Activated T-helper 2 cell treated with anti-CD3 and anti-CD28 coated beads, Interferon-gamma antibody, Interleukin-2, Interleukin-4, amounts not matched to agents 10 μg/mL and 5 μg/mL and 100 μg/mL, durations not matched to agents 14 hours and 24 hours and 36 hours (primary cell): ENCODE measurements at regions not wholly inside any gene's neighbourhood (a gene's known extent, or its start where the extent isn't known, plus 50 kb on each side); places are given as distances from the start of the nearest gene placed in this dataset.

Experiments
- DNase-seq: peaks from one replicate; pipeline ENCODE4 v3.0.0; 2021; ENCODE audit warnings: low spot score
- H3K27ac Mint-ChIP-seq: one replicate; pipeline ENCODE4 v1.8.0; 2021; ENCODE audit warnings: mixed read lengths
- H3K27me3 Mint-ChIP-seq: one replicate; pipeline ENCODE4 v1.8.0; 2021; ENCODE audit warnings: low read depth, mixed read lengths
- H3K36me3 Mint-ChIP-seq: one replicate; pipeline ENCODE4 v1.8.0; 2021; ENCODE audit warnings: low read depth, mixed read lengths
- H3K4me1 Mint-ChIP-seq: one replicate; pipeline ENCODE4 v1.8.0; 2021; ENCODE audit warnings: low read depth, mixed read lengths
- H3K4me3 Mint-ChIP-seq: one replicate; pipeline ENCODE4 v1.8.0; 2021; ENCODE audit warnings: low read depth, mild to moderate bottlenecking, moderate library complexity, mixed read lengths
- H3K9me3 Mint-ChIP-seq: one replicate; pipeline ENCODE4 v1.8.0; 2021; ENCODE audit warnings: mixed read lengths
- intact Hi-C: fragments of 100-400 bp; cut with micrococcal nuclease; formaldehyde crosslinking; loops from one replicate; pipeline ENCODE4 v1.15.1; 2023

GRCh38 chr7:131781-132482 is 60.4 kb upstream of the FAM20C start:
- H3K36me3 Mint-ChIP-seq: no peaks in the 10 kb centered on the region
- no peak overlapping the region for H3K4me3 Mint-ChIP-seq
- H3K27me3 Mint-ChIP-seq: no peaks in the 10 kb centered on the region
- no peak for DNase-seq
- intact Hi-C loops: no loop called here
- H3K27ac Mint-ChIP-seq: no peak overlapping the region
- no peaks in the 10 kb centered on the region for H3K9me3 Mint-ChIP-seq
- no peaks in the 10 kb centered on the region for H3K4me1 Mint-ChIP-seq

GRCh38 chr7:132899-133298 is 59.5 kb upstream of the FAM20C start:
- intact Hi-C loops: no loop called here
- H3K36me3 Mint-ChIP-seq: no peaks in the 10 kb centered on the region
- H3K27me3 Mint-ChIP-seq: no peaks in the 10 kb centered on the region
- DNase-seq: no peak
- H3K9me3 Mint-ChIP-seq: no peaks in the 10 kb centered on the region
- H3K4me1 Mint-ChIP-seq: no peaks in the 10 kb centered on the region
- H3K27ac Mint-ChIP-seq: no peak overlapping the region
- H3K4me3 Mint-ChIP-seq: no peak overlapping the region

- H3K9me3 Mint-ChIP-seq: no peaks in the 10 kb centered on the region
- no peaks in the 10 kb centered on the region for H3K36me3 Mint-ChIP-seq
- no peak overlapping the region for H3K4me3 Mint-ChIP-seq
- H3K27me3 Mint-ChIP-seq: peaks cover 2% of the 10 kb centered on the region
- no peaks in the 10 kb centered on the region for H3K4me1 Mint-ChIP-seq
- DNase-seq: no peak
- intact Hi-C loops: no loop called here
- H3K27ac Mint-ChIP-seq: no peak overlapping the region
Measured at GRCh38 chr7:133470-133869, 58.9 kb upstream of the FAM20C start.

- no peaks in the 10 kb centered on the region for H3K36me3 Mint-ChIP-seq
- peaks cover 4% of the 10 kb centered on the region for H3K27me3 Mint-ChIP-seq
- H3K9me3 Mint-ChIP-seq: no peaks in the 10 kb centered on the region
- intact Hi-C loops: no loop called here
- H3K4me1 Mint-ChIP-seq: no peaks in the 10 kb centered on the region
- no peak overlapping the region for H3K27ac Mint-ChIP-seq
- DNase-seq: no peak
- H3K4me3 Mint-ChIP-seq: no peak overlapping the region
Measured at GRCh38 chr7:134029-134428, 58.3 kb upstream of the FAM20C start.

GRCh38 chr7:134561-135256 is 57.7 kb upstream of the FAM20C start:
- DNase-seq: no peak
- no peak overlapping the region for H3K27ac Mint-ChIP-seq
- no peak overlapping the region for H3K4me3 Mint-ChIP-seq
- H3K27me3 Mint-ChIP-seq: peaks cover 4% of the 10 kb centered on the region
- no peaks in the 10 kb centered on the region for H3K4me1 Mint-ChIP-seq
- intact Hi-C loops: no loop called here
- no peaks in the 10 kb centered on the region for H3K9me3 Mint-ChIP-seq
- no peaks in the 10 kb centered on the region for H3K36me3 Mint-ChIP-seq

- H3K36me3 Mint-ChIP-seq: no peaks in the 10 kb centered on the region
- DNase-seq: no peak
- no peaks in the 10 kb centered on the region for H3K9me3 Mint-ChIP-seq
- intact Hi-C loops: no loop called here
- no peaks in the 10 kb centered on the region for H3K4me1 Mint-ChIP-seq
- no peak overlapping the region for H3K4me3 Mint-ChIP-seq
- peaks cover 4% of the 10 kb centered on the region for H3K27me3 Mint-ChIP-seq
- H3K27ac Mint-ChIP-seq: no peak overlapping the region
Measured at GRCh38 chr7:135257-135653, 57.1 kb upstream of the FAM20C start.

- Mint-ChIP-seq H3K9me3 (no peaks in the 10 kb centered on the region), H3K4me3 (no peak overlapping the region), H3K27me3 (peaks cover 4% of the 10 kb centered on the region), H3K36me3 (no peaks in the 10 kb centered on the region), H3K4me1 (no peaks in the 10 kb centered on the region), H3K27ac (no peak overlapping the region)
- intact Hi-C loops: no loop called here
- DNase-seq: no peak
Measured at GRCh38 chr7:135731-136645, 56.4 kb upstream of the FAM20C start.

GRCh38 chr7:137094-137891 is 55.1 kb upstream of the FAM20C start:
- no peak overlapping the region for H3K27ac Mint-ChIP-seq
- intact Hi-C loops: no loop called here
- H3K4me3 Mint-ChIP-seq: no peak overlapping the region
- no peaks in the 10 kb centered on the region for H3K36me3 Mint-ChIP-seq
- no peak for DNase-seq
- no peaks in the 10 kb centered on the region for H3K9me3 Mint-ChIP-seq
- no peaks in the 10 kb centered on the region for H3K4me1 Mint-ChIP-seq
- peaks cover 4% of the 10 kb centered on the region for H3K27me3 Mint-ChIP-seq

- peaks cover 4% of the 10 kb centered on the region for H3K27me3 Mint-ChIP-seq
- no peak overlapping the region for H3K4me3 Mint-ChIP-seq
- intact Hi-C loops: no loop called here
- no peak for DNase-seq
- H3K9me3 Mint-ChIP-seq: no peaks in the 10 kb centered on the region
- H3K27ac Mint-ChIP-seq: no peak overlapping the region
- H3K4me1 Mint-ChIP-seq: no peaks in the 10 kb centered on the region
- no peaks in the 10 kb centered on the region for H3K36me3 Mint-ChIP-seq
Measured at GRCh38 chr7:139131-139530, 53.2 kb upstream of the FAM20C start.

GRCh38 chr7:139561-140243 is 52.7 kb upstream of the FAM20C start:
- H3K36me3 Mint-ChIP-seq: no peaks in the 10 kb centered on the region
- no peak overlapping the region for H3K4me3 Mint-ChIP-seq

GRCh38 chr7:140996-141395 is 51.4 kb upstream of the FAM20C start:
- Mint-ChIP-seq H3K9me3 (no peaks in the 10 kb centered on the region), H3K27ac (no peak overlapping the region), H3K4me1 (no peaks in the 10 kb centered on the region), H3K36me3 (no peaks in the 10 kb centered on the region), H3K27me3 (peaks cover 4% of the 10 kb centered on the region), H3K4me3 (no peak overlapping the region)
- no peak for DNase-seq
- intact Hi-C loops: no loop called here

More at GRCh38 chr7:139561-140243, 52.7 kb upstream of the FAM20C start:
- Mint-ChIP-seq H3K9me3 (no peaks in the 10 kb centered on the region), H3K27ac (no peak overlapping the region), H3K4me1 (no peaks in the 10 kb centered on the region), H3K27me3 (peaks cover 4% of the 10 kb centered on the region)
- intact Hi-C loops: no loop called here
- DNase-seq: no peak
